ENCODE measurements at regions not wholly inside any gene's neighbourhood (a gene's known extent, or its start where the extent isn't known, plus 50 kb on each side); places are given as distances from the start of the nearest gene placed in this dataset.

DNA sequence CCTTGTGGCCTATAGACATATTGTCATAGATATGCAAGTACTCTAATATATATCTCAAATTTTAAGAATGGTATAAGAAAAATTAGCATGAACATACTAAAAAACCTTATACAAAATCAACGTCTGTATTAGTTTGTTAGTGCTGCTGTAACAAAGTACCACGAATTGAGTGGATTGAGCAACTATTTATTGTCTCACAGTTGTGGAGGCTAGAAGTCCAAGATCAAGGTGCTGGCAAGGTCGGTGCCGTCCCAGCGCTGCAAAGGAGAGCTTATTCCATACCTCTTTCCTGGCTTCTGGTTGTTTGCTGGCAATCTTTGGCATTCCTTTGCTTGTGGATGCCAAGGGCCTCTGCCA is 317.6 kb upstream of the FERMT1 start:
- no peaks in the 10 kb centered on the region for H3K79me2 ChIP-seq (replicated peaks; ENCODE audit: insufficient read depth, low read length)
- no peak overlapping the region for H3K4me2 ChIP-seq (ENCODE audit: low read length)
- no peak for TF ChIP-seq POLR2AphosphoS5 (IDR thresholded peaks at IDR 0.05)
- no peaks in the 10 kb centered on the region for H3K36me3 ChIP-seq (ENCODE audit: insufficient read depth, low read length)
- H3K27ac ChIP-seq (ENCODE audit: low read length), result no peak overlapping the region
- no peaks in the 10 kb centered on the region for H3K27me3 ChIP-seq (ENCODE audit: insufficient read depth, low read depth, low read length)
- H3K9ac ChIP-seq (ENCODE audit: low read length), result no peak overlapping the region
- no peaks in the 10 kb centered on the region for H3F3A ChIP-seq (ENCODE audit: insufficient read depth, low read length, poor library complexity, severe bottlenecking)
- no peaks in the 10 kb centered on the region for H3K9me2 ChIP-seq (ENCODE audit: insufficient read depth, low read length)
- no peaks in the 10 kb centered on the region for H4K20me1 ChIP-seq (ENCODE audit: insufficient read depth)
- no peak overlapping the region for H2AFZ ChIP-seq (ENCODE audit: low read depth, low read length)
- no peak overlapping the region for H3K4me3 ChIP-seq (ENCODE audit: low read length)
- no peaks in the 10 kb centered on the region for H3K9me3 ChIP-seq (ENCODE audit: low read length)

DNA sequence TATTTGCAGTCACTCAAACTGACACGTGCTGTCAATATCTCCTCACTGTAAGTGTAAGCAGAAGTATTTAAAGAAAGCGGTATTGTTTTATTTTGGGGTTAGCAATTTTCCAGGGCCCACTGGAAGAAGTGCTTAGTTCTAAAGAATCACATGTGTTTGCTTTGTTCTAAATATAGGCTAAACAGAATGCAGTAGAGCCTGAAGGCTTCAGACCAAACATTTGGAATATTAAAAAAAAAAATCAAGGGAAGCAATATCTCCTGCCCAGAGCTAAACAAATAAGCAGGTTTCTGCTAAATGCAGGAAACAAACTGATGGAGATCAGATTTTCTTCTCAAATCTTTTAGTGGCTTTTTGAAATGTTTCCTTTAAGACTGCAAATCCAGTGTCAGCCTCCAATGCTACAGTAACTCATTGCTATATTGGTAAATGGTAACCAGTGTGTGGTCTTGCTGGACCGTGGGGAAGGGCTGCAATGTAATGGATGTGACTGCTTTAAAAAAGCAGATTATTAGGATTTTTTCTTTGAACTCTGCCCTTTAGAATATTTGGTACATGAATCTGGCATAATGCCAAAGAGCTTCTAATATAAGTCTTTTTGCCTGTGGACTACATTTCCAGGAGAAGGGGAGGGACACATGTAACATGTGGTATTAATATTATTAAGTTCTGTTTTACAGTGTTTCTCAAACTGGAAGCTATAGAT is 317.1 kb upstream of the FERMT1 start:
- Histone ChIP-seq H3K9me3 (ENCODE audit: low read length) (no peaks in the 10 kb centered on the region), H3K4me2 (ENCODE audit: low read length) (no peak overlapping the region), H3K27me3 (ENCODE audit: insufficient read depth, low read depth, low read length) (no peaks in the 10 kb centered on the region), H3F3A (ENCODE audit: insufficient read depth, low read length, poor library complexity, severe bottlenecking) (no peaks in the 10 kb centered on the region), H2AFZ (ENCODE audit: low read depth, low read length) (no peak overlapping the region), H3K27ac (ENCODE audit: low read length) (no peak overlapping the region), H3K4me3 (ENCODE audit: low read length) (no peak overlapping the region), H3K79me2 (replicated peaks; ENCODE audit: insufficient read depth, low read length) (no peaks in the 10 kb centered on the region), H3K9ac (ENCODE audit: low read length) (no peak overlapping the region), H3K9me2 (ENCODE audit: insufficient read depth, low read length) (no peaks in the 10 kb centered on the region), H4K20me1 (ENCODE audit: insufficient read depth) (no peaks in the 10 kb centered on the region), H3K36me3 (ENCODE audit: insufficient read depth, low read length) (no peaks in the 10 kb centered on the region)
- TF ChIP-seq EP300 (conservative IDR thresholded peaks at IDR 0.05; ENCODE audit: poor library complexity, severe bottlenecking) (no peak), SMC3 (conservative IDR thresholded peaks at IDR 0.05; ENCODE audit: poor library complexity) (no peak), EZH2 (IDR thresholded peaks at IDR 0.05; ENCODE audit: borderline replicate concordance, insufficient read depth, low read length, poor library complexity, severe bottlenecking) (no peak), POLR2AphosphoS5 (IDR thresholded peaks at IDR 0.05) (no peak), RAD21 (conservative IDR thresholded peaks at IDR 0.05) (no peak), MXI1 (conservative IDR thresholded peaks at IDR 0.05; ENCODE audit: poor library complexity, severe bottlenecking) (no peak), TAF1 (IDR thresholded peaks at IDR 0.05; ENCODE audit: low read depth) (no peak)
- TF ChIP-seq, protein P1, sequence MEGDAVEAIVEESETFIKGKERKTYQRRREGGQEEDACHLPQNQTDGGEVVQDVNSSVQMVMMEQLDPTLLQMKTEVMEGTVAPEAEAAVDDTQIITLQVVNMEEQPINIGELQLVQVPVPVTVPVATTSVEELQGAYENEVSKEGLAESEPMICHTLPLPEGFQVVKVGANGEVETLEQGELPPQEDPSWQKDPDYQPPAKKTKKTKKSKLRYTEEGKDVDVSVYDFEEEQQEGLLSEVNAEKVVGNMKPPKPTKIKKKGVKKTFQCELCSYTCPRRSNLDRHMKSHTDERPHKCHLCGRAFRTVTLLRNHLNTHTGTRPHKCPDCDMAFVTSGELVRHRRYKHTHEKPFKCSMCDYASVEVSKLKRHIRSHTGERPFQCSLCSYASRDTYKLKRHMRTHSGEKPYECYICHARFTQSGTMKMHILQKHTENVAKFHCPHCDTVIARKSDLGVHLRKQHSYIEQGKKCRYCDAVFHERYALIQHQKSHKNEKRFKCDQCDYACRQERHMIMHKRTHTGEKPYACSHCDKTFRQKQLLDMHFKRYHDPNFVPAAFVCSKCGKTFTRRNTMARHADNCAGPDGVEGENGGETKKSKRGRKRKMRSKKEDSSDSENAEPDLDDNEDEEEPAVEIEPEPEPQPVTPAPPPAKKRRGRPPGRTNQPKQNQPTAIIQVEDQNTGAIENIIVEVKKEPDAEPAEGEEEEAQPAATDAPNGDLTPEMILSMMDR (IDR thresholded peaks at IDR 0.05; ENCODE audit: poor library complexity, severe bottlenecking), result no peak
- TF ChIP-seq, protein P2, sequence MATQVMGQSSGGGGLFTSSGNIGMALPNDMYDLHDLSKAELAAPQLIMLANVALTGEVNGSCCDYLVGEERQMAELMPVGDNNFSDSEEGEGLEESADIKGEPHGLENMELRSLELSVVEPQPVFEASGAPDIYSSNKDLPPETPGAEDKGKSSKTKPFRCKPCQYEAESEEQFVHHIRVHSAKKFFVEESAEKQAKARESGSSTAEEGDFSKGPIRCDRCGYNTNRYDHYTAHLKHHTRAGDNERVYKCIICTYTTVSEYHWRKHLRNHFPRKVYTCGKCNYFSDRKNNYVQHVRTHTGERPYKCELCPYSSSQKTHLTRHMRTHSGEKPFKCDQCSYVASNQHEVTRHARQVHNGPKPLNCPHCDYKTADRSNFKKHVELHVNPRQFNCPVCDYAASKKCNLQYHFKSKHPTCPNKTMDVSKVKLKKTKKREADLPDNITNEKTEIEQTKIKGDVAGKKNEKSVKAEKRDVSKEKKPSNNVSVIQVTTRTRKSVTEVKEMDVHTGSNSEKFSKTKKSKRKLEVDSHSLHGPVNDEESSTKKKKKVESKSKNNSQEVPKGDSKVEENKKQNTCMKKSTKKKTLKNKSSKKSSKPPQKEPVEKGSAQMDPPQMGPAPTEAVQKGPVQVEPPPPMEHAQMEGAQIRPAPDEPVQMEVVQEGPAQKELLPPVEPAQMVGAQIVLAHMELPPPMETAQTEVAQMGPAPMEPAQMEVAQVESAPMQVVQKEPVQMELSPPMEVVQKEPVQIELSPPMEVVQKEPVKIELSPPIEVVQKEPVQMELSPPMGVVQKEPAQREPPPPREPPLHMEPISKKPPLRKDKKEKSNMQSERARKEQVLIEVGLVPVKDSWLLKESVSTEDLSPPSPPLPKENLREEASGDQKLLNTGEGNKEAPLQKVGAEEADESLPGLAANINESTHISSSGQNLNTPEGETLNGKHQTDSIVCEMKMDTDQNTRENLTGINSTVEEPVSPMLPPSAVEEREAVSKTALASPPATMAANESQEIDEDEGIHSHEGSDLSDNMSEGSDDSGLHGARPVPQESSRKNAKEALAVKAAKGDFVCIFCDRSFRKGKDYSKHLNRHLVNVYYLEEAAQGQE (IDR thresholded peaks at IDR 0.05; ENCODE audit: borderline replicate concordance), result no peak
